HCT116 (cell line): ENCODE measurements at regions not wholly inside any gene's neighbourhood (a gene's known extent, or its start where the extent isn't known, plus 50 kb on each side); places are given as distances from the start of the nearest gene placed in this dataset.

Experiments
- ATAC-seq: fragments of 200-7000 bp; cut with Tn5 transposase; 2 replicates; pipeline ENCODE4 v1.9.1; 2020; ENCODE audit warnings: mild to moderate bottlenecking, moderate library complexity
- BruUV-seq: library from RNA; stranded (reverse); fragments of 400-500 nt; replicated peaks from 2 replicates; lab custom pipeline; 2021; lab: Mats Ljungman, UMichigan
- CTCF ChIA-PET: fragments of 300-600 bp; sonication (Branson Sonifier 250); formaldehyde crosslinking; loops from one replicate; lab custom pipeline; 2021; ENCODE audit warnings: antibody characterized with exemption; lab: Charles Lee
- POLR2A ChIA-PET: fragments of 300-600, 350-600 bp; sonication (Branson Sonifier 250); formaldehyde crosslinking; loops from one replicate; lab custom pipeline; 2021; ENCODE audit warnings: antibody characterized with exemption; lab: Charles Lee
- RAD21 ChIA-PET, 2 experiments: fragments of 300-600 bp; sonication (Branson Sonifier 250); formaldehyde crosslinking; loops; one replicate each; lab custom pipeline; 2023; ENCODE audit warnings: low total read pairs in 2 of 2; ENCODE audit not compliant: uncharacterized antibody in 2 of 2, unreplicated experiment in 2 of 2, low non-redundant PET in 1 of 2; lab: Charles Lee
- DNase-seq: peaks from one replicate; pipeline ENCODE4 v3.0.0-alpha.2; 2010; ENCODE audit warnings: low read depth, low spot score
- H2AFZ ChIP-seq: fragments of 200-600 bp; shearing (Covaris generic), sonication (generic); 2 replicates; pipeline ENCODE4 v1.6.1; 2017; ENCODE audit warnings: low read depth, mixed run types, mixed read lengths, antibody characterized with exemption, low read length; ENCODE audit not compliant: poor library complexity, severe bottlenecking
- H3K27ac ChIP-seq: 2 replicates; pipeline ENCODE4 v1.5.1; 2012; ENCODE audit warnings: low read depth, low read length
- H3K27me3 ChIP-seq: fragments of 200-600 bp; sonication (generic); 2 replicates; pipeline ENCODE4 v1.6.1; 2016; ENCODE audit warnings: mixed run types, low read length, mixed read lengths; ENCODE audit not compliant: insufficient read depth
- H3K36me3 ChIP-seq, 2 experiments: fragments of 200-500 bp in 1 of 2; fragments of 200-600 bp in 1 of 2; sonication (Bioruptor generic) in 1 of 2; sonication (generic) in 1 of 2; 2 replicates each; pipeline versions ENCODE4 v1.5.1 to v1.6.1; 2014 to 2016; ENCODE audit warnings: low read length in 2 of 2, inconsistent platforms in 1 of 2, mixed read lengths in 1 of 2, mixed run types in 1 of 2; ENCODE audit not compliant: insufficient read depth in 2 of 2, control insufficient read depth in 1 of 2
- H3K4me1 ChIP-seq, 2 experiments: fragments of 200-600 bp in 1 of 2; sonication (generic) in 1 of 2; 2 replicates each; pipeline versions ENCODE4 v1.5.1 to v1.6.1; 2012 to 2017; ENCODE audit warnings: low read length in 2 of 2, inconsistent platforms in 1 of 2, mild to moderate bottlenecking in 1 of 2, mixed read lengths in 1 of 2, mixed run types in 1 of 2, moderate library complexity in 1 of 2; ENCODE audit not compliant: insufficient read depth in 2 of 2, control insufficient read depth in 1 of 2
- H3K4me2 ChIP-seq: fragments of 200-600 bp; sonication (generic); 2 replicates; pipeline ENCODE4 v1.6.1; 2017; ENCODE audit warnings: mixed run types, low read length, mixed read lengths
- H3K4me3 ChIP-seq, 2 experiments: fragments of 200-600 bp in 1 of 2; sonication (generic) in 1 of 2; replicated peaks in 1 of 2; 2 replicates each; pipeline ENCODE4 v1.5.1; 2011 to 2016; ENCODE audit warnings: low read length in 2 of 2, control low read depth in 1 of 2, low read depth in 1 of 2, mild to moderate bottlenecking in 1 of 2, mixed read lengths in 1 of 2, mixed run types in 1 of 2
- H3K79me2 ChIP-seq: fragments of 200-600 bp; sonication (generic); 2 replicates; pipeline ENCODE4 v1.6.1; 2017; ENCODE audit warnings: mild to moderate bottlenecking, mixed run types, low read length, moderate library complexity, mixed read lengths; ENCODE audit not compliant: insufficient read depth
- H3K9ac ChIP-seq: fragments of 200-600 bp; sonication (generic); 2 replicates; pipeline ENCODE4 v1.6.1; 2016; ENCODE audit warnings: low read length, mixed read lengths
- H3K9me2 ChIP-seq: fragments of 200-600 bp; sonication (generic), shearing (Covaris generic); 2 replicates; pipeline ENCODE4 v1.6.1; 2017; ENCODE audit warnings: mixed run types, mild to moderate bottlenecking, moderate library complexity; ENCODE audit not compliant: insufficient read depth
- H3K9me3 ChIP-seq, 2 experiments: fragments of 200-500 bp in 1 of 2; fragments of 200-600 bp in 1 of 2; sonication (Bioruptor generic) in 1 of 2; sonication (generic) in 1 of 2; 2 replicates each; pipeline ENCODE4 v1.6.1; 2014 to 2017; ENCODE audit warnings: low read length in 2 of 2, mixed read lengths in 2 of 2, inconsistent platforms in 1 of 2, low read depth in 1 of 2, mild to moderate bottlenecking in 1 of 2, mixed run types in 1 of 2, moderate library complexity in 1 of 2; ENCODE audit not compliant: control insufficient read depth in 1 of 2, insufficient read depth in 1 of 2
- H4K20me1 ChIP-seq: fragments of 200-600 bp; sonication (generic), shearing (Covaris generic); 2 replicates; pipeline ENCODE4 v1.6.1; 2017; ENCODE audit warnings: mixed run types, mild to moderate bottlenecking, moderate library complexity; ENCODE audit not compliant: insufficient read depth
- ATF3 ChIP-seq: IDR thresholded peaks from 2 replicates; pipeline ENCODE4 v1.6.1; 2012
- CTCF ChIP-seq, 3 experiments: fragments of 200-600 bp in 1 of 3; sonication (generic) in 1 of 3; IDR thresholded peaks in 2 of 3; conservative IDR thresholded peaks in 1 of 3; 2 replicates each; pipeline ENCODE4 v1.5.1; 2012 to 2017; ENCODE audit warnings: low read depth in 2 of 3, low read length in 2 of 3, antibody characterized with exemption in 1 of 3, borderline replicate concordance in 1 of 3, control low read depth in 1 of 3, mild to moderate bottlenecking in 1 of 3, mixed read lengths in 1 of 3, mixed run types in 1 of 3, moderate library complexity in 1 of 3; ENCODE audit not compliant: insufficient read depth in 1 of 3
- ELF1 ChIP-seq: IDR thresholded peaks from 2 replicates; pipeline ENCODE4 v1.6.1; 2012; ENCODE audit warnings: low read depth, borderline replicate concordance
- EZH2 ChIP-seq: fragments of 200-600 bp; sonication (generic); IDR thresholded peaks from 2 replicates; pipeline ENCODE4 v1.6.1; 2017; ENCODE audit warnings: antibody characterized with exemption, mixed run types
- EZH2phosphoT487 ChIP-seq: fragments of 200-600 bp; IDR thresholded peaks from 2 replicates; pipeline ENCODE4 v1.6.1; 2018; ENCODE audit warnings: antibody characterized with exemption, borderline replicate concordance
- FOSL1 ChIP-seq: IDR thresholded peaks from 2 replicates; pipeline ENCODE4 v1.6.1; 2012; ENCODE audit warnings: low read depth
- JUND ChIP-seq: IDR thresholded peaks from 2 replicates; pipeline ENCODE4 v1.6.1; 2012
- MAX ChIP-seq: IDR thresholded peaks from 2 replicates; pipeline ENCODE4 v1.6.1; 2012
- POLR2A ChIP-seq: IDR thresholded peaks from 2 replicates; pipeline ENCODE4 v1.7.0; 2011; ENCODE audit warnings: borderline replicate concordance; ENCODE audit not compliant: insufficient read depth, insufficient read length; ENCODE audit errors: extremely low read depth
- POLR2AphosphoS5 ChIP-seq: IDR thresholded peaks from 2 replicates; pipeline ENCODE4 v1.6.1; 2011; ENCODE audit warnings: mild to moderate bottlenecking, low read depth, low read length, moderate library complexity
- REST ChIP-seq: IDR thresholded peaks from 2 replicates; pipeline ENCODE4 v1.6.1; 2012; ENCODE audit warnings: low read depth
- SIN3A ChIP-seq: IDR thresholded peaks from 2 replicates; pipeline ENCODE4 v1.6.1; 2012; ENCODE audit warnings: low read depth
- SP1 ChIP-seq: IDR thresholded peaks from 2 replicates; pipeline ENCODE4 v1.6.1; 2012; ENCODE audit warnings: low read depth
- SRF ChIP-seq: IDR thresholded peaks from 2 replicates; pipeline ENCODE4 v1.6.1; 2012; ENCODE audit warnings: low read depth
- TCF7L2 ChIP-seq: IDR thresholded peaks from 2 replicates; pipeline ENCODE4 v1.7.0; 2011; ENCODE audit warnings: borderline replicate concordance, inconsistent platforms; ENCODE audit not compliant: insufficient read depth, insufficient read length; ENCODE audit errors: extremely low read depth
- YY1 ChIP-seq: IDR thresholded peaks from 2 replicates; pipeline ENCODE4 v1.6.1; 2011; ENCODE audit warnings: low read length, low read depth, moderate library complexity, mild to moderate bottlenecking; ENCODE audit not compliant: insufficient replicate concordance; ENCODE audit errors: extremely low read depth
- ZFX ChIP-seq: fragments of 450-650 bp; IDR thresholded peaks from 2 replicates; pipeline ENCODE4 v1.6.1; 2017
- ZNF274 ChIP-seq: fragments of 200-500 bp; sonication (Bioruptor generic); IDR thresholded peaks from 2 replicates; pipeline ENCODE4 v1.6.1; 2014; ENCODE audit warnings: mild to moderate bottlenecking, low read depth, low read length, inconsistent platforms
- intact Hi-C: fragments of 100-400 bp; cut with micrococcal nuclease; formaldehyde crosslinking; loops from 2 replicates; pipeline ENCODE4 v1.10.0; 2022
- TF ChIP-seq, protein P1 (sequence below): IDR thresholded peaks from 2 replicates; pipeline ENCODE4 v1.6.1; 2011; ENCODE audit warnings: mild to moderate bottlenecking, low read length, moderate library complexity; ENCODE audit not compliant: insufficient replicate concordance; ENCODE audit errors: extremely low read depth

GRCh38 chr5:33316773-33317172 lies 124.0 kb upstream of the TARS1 start:
- CTCF ChIA-PET, result no interaction called here
- no peaks in the 10 kb centered on the region for H3K9me3 ChIP-seq
- H3K27me3 ChIP-seq, result no peaks in the 10 kb centered on the region
- DNase-seq, result no peak
- H2AFZ ChIP-seq, result no peak overlapping the region
- no peak overlapping the region for H3K4me2 ChIP-seq
- no peaks in the 10 kb centered on the region for H3K36me3 ChIP-seq
- intact Hi-C loops, result no loop called here
- peaks cover 2 to 19% of the 10 kb centered on the region in 2 experiments; a peak in 3 of 4 replicates for H3K4me1 ChIP-seq
- H4K20me1 ChIP-seq, result no peaks in the 10 kb centered on the region
- no peak for ATAC-seq
- RAD21 ChIA-PET, result no interaction called here
- no peak overlapping the region for H3K27ac ChIP-seq
- no peak overlapping the region for H3K9ac ChIP-seq
- no peaks in the 10 kb centered on the region for H3K79me2 ChIP-seq
- no TSS peak for BruUV-seq
- no peak overlapping the region for H3K4me3 ChIP-seq
- no peak for TF ChIP-seq ELF1
- TF ChIP-seq YY1, result no peak
- no peak for TF ChIP-seq EZH2phosphoT487
- TF ChIP-seq TCF7L2, result no peak
- TF ChIP-seq POLR2AphosphoS5, result no peak
- no peak for TF ChIP-seq ATF3
- no peak for TF ChIP-seq SP1
- TF ChIP-seq JUND, result no peak
- no peak for TF ChIP-seq ZFX
- TF ChIP-seq EZH2, result no peak
- TF ChIP-seq CTCF (IDR thresholded peaks at IDR 0.05 in 2 of 3, conservative IDR thresholded peaks at IDR 0.05 in 1 of 3; ENCODE audit: borderline replicate concordance in 1 of 3, insufficient read depth in 1 of 3, low read depth in 2 of 3, low read length in 2 of 3), result no peak
- no peak for TF ChIP-seq SRF
- TF ChIP-seq, protein P1, sequence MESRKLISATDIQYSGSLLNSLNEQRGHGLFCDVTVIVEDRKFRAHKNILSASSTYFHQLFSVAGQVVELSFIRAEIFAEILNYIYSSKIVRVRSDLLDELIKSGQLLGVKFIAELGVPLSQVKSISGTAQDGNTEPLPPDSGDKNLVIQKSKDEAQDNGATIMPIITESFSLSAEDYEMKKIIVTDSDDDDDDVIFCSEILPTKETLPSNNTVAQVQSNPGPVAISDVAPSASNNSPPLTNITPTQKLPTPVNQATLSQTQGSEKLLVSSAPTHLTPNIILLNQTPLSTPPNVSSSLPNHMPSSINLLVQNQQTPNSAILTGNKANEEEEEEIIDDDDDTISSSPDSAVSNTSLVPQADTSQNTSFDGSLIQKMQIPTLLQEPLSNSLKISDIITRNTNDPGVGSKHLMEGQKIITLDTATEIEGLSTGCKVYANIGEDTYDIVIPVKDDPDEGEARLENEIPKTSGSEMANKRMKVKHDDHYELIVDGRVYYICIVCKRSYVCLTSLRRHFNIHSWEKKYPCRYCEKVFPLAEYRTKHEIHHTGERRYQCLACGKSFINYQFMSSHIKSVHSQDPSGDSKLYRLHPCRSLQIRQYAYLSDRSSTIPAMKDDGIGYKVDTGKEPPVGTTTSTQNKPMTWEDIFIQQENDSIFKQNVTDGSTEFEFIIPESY, result no peak
- no peak for TF ChIP-seq POLR2A
- TF ChIP-seq REST, result no peak
- no peak for TF ChIP-seq FOSL1
- no peak for TF ChIP-seq ZNF274
- TF ChIP-seq SIN3A, result no peak
- TF ChIP-seq MAX, result no peak
- no peaks in the 10 kb centered on the region for H3K9me2 ChIP-seq
- POLR2A ChIA-PET, result no interaction called here
